Right lobe of liver (tissue), 6 donors: ENCODE measurements at regions not wholly inside any gene's neighbourhood (a gene's known extent, or its start where the extent isn't known, plus 50 kb on each side); places are given as distances from the start of the nearest gene placed in this dataset.

Experiments used
- ATAC-seq, 4 donors: fragments of 200-7000 bp; cut with Tn5 transposase; one replicate each; pipeline ENCODE4 v1.9.1; 2020; ENCODE audit warnings: mild to moderate bottlenecking in 4 of 4, moderate library complexity in 4 of 4
- DNase-seq, 3 donors: peaks; one replicate each; pipeline ENCODE4 v3.0.0-alpha.2; 2020
- H3K27ac ChIP-seq, 3 donors: fragments of 200-600 bp; one replicate each; pipeline ENCODE4 v1.8.0; 2022
- H3K27me3 ChIP-seq, 2 donors: fragments of 200-600 bp; one replicate each; pipeline ENCODE4 v1.8.0; 2022
- H3K36me3 ChIP-seq, 4 donors: fragments of 200-600 bp; sonication (generic) in 1 of 4; one replicate each; pipeline versions ENCODE4 v1.5.1 to v1.8.0; 2017 to 2022; ENCODE audit warnings: control low read depth in 1 of 4
- H3K4me1 ChIP-seq, 4 donors: fragments of 200-600 bp; sonication (generic) in 1 of 4; one replicate each; pipeline versions ENCODE4 v1.5.1 to v1.8.0; 2017 to 2022; ENCODE audit warnings: control low read depth in 1 of 4
- H3K4me3 ChIP-seq, 3 donors: fragments of 200-600 bp; one replicate each; pipeline ENCODE4 v1.8.0; 2022
- H3K9me3 ChIP-seq, 4 donors: fragments of 200-600 bp; sonication (generic) in 1 of 4; one replicate each; pipeline versions ENCODE4 v1.5.1 to v1.8.0; 2017 to 2022; ENCODE audit warnings: control low read depth in 1 of 4
- POLR2A ChIP-seq: fragments of 450-650 bp; IDR thresholded peaks from one replicate; pipeline ENCODE4 v1.6.1; 2017; ENCODE audit warnings: antibody characterized with exemption, mild to moderate bottlenecking
- WGBS: methylation state at CpG from one replicate; pipeline ENCODE4 v1.1.6; 2018; ENCODE audit warnings: low coverage, low lambda C conversion rate; ENCODE audit not compliant: insufficient coverage; ENCODE audit errors: missing lambda C conversion rate; 5-methylcytosine and 5-hydroxymethylcytosine counted together
- intact Hi-C, 2 donors: fragments of 100-400 bp; cut with DNase I; formaldehyde crosslinking; loops; one replicate each; pipeline versions ENCODE4 v1.11.2 to v1.14.1; 2022
- TF ChIP-seq, protein P1 (sequence below), 4 donors: fragments of 200-600 bp in 3 of 4; fragments of 450-650 bp in 1 of 4; IDR thresholded peaks; one replicate each; pipeline versions ENCODE4 v1.5.1 to v1.8.0; 2016 to 2022; ENCODE audit warnings: antibody characterized with exemption in 4 of 4, mild to moderate bottlenecking in 2 of 4
- donor health status: DM: no; HTN: yes; CAD: no.
- donor health status: DM: no; HTN: no; CAD: no.
- donor health status: DM: no; HTN: no; CAD: no.
- donor health status: DM: no; HTN: yes; CAD: no.
- donor health status: DM: no; HTN: yes; CAD: no.

DNA sequence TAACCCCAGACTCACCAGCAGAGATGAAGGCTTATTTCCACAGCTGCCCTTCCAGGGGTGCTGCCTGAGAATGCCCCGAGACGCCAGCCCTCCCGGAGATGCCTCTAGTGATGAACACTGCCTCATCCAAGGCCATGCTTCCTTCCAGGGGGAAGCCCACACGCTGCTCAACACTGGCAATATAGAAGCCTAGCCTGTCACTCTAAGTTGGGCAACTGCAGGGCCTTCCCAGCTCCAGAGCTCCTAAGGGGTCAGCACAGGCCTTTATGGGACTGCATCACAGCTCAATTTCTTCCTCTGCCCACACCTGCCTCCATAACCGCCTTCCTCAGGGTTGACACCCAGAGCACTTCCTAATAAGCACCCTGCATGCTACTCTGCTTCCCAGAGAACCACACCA lies 217.7 kb downstream of the ABHD5 start:
- Histone ChIP-seq H3K27ac (no peak overlapping the region), H3K9me3 (no peaks in the 10 kb centered on the region), H3K4me3 (no peak overlapping the region), H3K27me3 (no peaks in the 10 kb centered on the region), H3K4me1 (no peaks in the 10 kb centered on the region), H3K36me3 (no peaks in the 10 kb centered on the region)
- DNase-seq (no peak), ATAC-seq (no peak)
- intact Hi-C loops = no loop called here
- TF ChIP-seq POLR2A = no peak
- TF ChIP-seq, protein P1, sequence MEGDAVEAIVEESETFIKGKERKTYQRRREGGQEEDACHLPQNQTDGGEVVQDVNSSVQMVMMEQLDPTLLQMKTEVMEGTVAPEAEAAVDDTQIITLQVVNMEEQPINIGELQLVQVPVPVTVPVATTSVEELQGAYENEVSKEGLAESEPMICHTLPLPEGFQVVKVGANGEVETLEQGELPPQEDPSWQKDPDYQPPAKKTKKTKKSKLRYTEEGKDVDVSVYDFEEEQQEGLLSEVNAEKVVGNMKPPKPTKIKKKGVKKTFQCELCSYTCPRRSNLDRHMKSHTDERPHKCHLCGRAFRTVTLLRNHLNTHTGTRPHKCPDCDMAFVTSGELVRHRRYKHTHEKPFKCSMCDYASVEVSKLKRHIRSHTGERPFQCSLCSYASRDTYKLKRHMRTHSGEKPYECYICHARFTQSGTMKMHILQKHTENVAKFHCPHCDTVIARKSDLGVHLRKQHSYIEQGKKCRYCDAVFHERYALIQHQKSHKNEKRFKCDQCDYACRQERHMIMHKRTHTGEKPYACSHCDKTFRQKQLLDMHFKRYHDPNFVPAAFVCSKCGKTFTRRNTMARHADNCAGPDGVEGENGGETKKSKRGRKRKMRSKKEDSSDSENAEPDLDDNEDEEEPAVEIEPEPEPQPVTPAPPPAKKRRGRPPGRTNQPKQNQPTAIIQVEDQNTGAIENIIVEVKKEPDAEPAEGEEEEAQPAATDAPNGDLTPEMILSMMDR (IDR thresholded peaks at IDR 0.05) = no peak
- WGBS = no CpG with 5 or more reads among the region's 5 CpGs

DNA sequence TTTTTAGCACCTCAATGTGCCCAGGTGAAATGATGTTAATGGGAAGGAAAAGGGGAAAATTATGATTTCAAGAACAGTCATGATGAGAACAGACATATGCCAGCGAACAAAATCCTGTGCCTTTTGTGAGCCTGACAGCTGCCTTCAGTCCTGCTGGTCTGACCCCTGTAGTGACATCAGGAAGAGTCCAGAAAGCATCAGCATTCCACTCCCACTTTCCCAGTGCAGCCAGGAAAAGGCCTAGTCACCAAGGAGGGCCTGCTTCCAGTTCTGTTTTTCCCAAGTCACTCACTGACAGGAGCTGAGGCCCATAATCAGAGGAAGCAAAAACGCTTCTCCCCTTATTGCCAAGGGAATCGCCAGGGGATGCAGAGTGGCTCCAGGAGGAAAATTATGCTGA lies 218.4 kb downstream of the ABHD5 start:
- TF ChIP-seq, protein P1 (IDR thresholded peaks at IDR 0.05) = no peak
- no peak for TF ChIP-seq POLR2A
- intact Hi-C loops = no loop called here
- WGBS = 76% methylated on average over 3 of the region's 3 CpGs
- H3K36me3 ChIP-seq = no peaks in the 10 kb centered on the region
- no peak overlapping the region for H3K27ac ChIP-seq
- DNase-seq = no peak
- no peaks in the 10 kb centered on the region for H3K4me1 ChIP-seq
- no peaks in the 10 kb centered on the region for H3K9me3 ChIP-seq
- no peak overlapping the region for H3K4me3 ChIP-seq
- H3K27me3 ChIP-seq = no peaks in the 10 kb centered on the region
- no peak for ATAC-seq

DNA sequence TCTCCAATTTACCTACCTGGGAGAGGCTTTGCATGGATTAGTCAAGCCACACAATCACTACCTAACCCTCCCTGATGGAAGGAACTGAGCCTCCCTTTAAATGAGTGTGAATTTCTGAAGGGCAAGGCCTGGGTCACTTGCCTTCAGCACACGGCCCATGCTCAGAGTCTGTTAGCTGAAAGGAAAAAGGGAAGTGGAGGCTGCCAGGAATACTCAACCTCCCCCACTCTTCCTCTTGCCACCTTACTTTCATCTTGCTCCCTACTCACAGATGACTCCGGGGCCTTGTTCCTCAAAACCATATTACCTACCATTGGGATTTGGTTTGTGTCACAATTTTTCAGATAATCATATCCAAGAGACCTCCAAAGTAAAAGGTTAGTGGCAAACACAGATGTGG lies 220.0 kb downstream of the ABHD5 start:
- no peak for TF ChIP-seq POLR2A
- TF ChIP-seq, protein P1 (IDR thresholded peaks at IDR 0.05) = no peak
- DNase-seq (no peak), ATAC-seq (no peak)
- Histone ChIP-seq H3K9me3 (no peaks in the 10 kb centered on the region), H3K4me3 (no peak overlapping the region), H3K36me3 (no peaks in the 10 kb centered on the region), H3K27me3 (no peaks in the 10 kb centered on the region), H3K4me1 (no peaks in the 10 kb centered on the region), H3K27ac (no peak overlapping the region)
- WGBS = 53% methylated on average over 2 of the region's 2 CpGs
- intact Hi-C loops = no loop called here

DNA sequence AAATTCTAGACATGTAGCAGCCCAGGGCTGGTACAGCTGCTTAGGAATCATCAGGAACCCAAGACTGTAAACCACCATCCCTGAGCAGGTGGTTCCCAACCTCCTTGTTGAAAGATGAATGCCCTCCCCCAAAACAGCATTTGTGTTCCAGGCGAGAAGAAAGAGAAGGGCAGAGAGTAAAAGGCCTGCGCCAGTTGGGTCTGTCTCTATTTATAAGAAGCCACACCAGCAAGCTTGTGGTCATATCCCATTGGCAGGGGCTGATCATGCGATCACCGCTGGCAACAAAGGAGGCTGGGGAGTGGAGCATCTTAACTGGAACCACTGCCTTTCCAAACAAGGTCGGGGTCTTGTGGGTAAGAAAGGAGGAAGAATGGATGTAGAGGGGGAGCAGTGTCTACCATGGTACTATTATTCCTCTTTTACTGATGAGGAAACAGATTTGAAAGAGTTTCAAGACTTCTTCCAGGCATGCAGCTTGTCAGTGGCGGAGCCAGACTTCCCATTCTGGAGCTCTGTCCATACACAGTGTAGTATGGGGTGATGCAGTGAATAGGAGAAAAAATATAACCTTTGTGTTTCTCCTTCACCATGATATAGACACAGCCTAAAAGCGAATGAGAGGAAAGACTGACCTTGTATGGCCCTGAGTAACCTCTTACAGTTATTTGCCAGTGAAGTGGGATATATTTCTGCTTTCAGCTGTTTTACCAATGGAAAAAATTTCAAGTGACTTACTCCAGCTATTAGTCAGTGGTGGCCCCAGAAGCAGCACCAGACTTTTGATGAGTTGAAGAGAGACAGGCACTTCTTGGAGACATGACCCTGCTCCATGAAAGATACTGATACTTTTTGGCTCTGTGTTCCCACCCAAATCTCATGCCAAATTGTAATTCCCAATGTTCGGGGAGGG lies 222.6 kb downstream of the ABHD5 start:
- H3K4me3 ChIP-seq = no peak overlapping the region

More for the DNA sequence above, 222.6 kb downstream of the ABHD5 start:
- Histone ChIP-seq H3K27ac (no peak overlapping the region), H3K9me3 (no peaks in the 10 kb centered on the region), H3K4me1 (no peaks in the 10 kb centered on the region), H3K36me3 (no peaks in the 10 kb centered on the region), H3K27me3 (no peaks in the 10 kb centered on the region)
- intact Hi-C loops = no loop called here
- WGBS = 60% methylated on average over 8 of the region's 8 CpGs
- DNase-seq (no peak), ATAC-seq (no peak)
- TF ChIP-seq POLR2A = no peak
- TF ChIP-seq, protein P1 (IDR thresholded peaks at IDR 0.05) = no peak
